Esophagus squamous epithelium (tissue), 5 donors: ENCODE measurements at regions not wholly inside any gene's neighbourhood (a gene's known extent, or its start where the extent isn't known, plus 50 kb on each side); places are given as distances from the start of the nearest gene placed in this dataset.
"Not testable (repeated sequence)": the region's sequence is repeated elsewhere in the genome, so short reads cannot be mapped to it uniquely, and the experiment has no call there.

Source experiments
- DNase-seq: peaks from one replicate; lab custom pipeline; 2025; lab: John Stamatoyannopoulos, UW
- H3K27ac ChIP-seq, 4 donors: fragments of 200-600 bp; sonication (generic); one replicate each; pipeline ENCODE4 v1.5.1; 2016 to 2019; ENCODE audit warnings: mild to moderate bottlenecking in 1 of 4
- H3K27me3 ChIP-seq, 4 donors: fragments of 200-600 bp; sonication (generic); 1 replicate in 3 of 4; 2 replicates in 1 of 4; pipeline versions ENCODE4 v1.5.1 to v1.6.0; 2017 to 2021; ENCODE audit warnings: antibody characterized with exemption in 1 of 4
- H3K36me3 ChIP-seq, 3 donors: fragments of 200-600 bp; sonication (generic); one replicate each; pipeline ENCODE4 v1.5.1; 2016 to 2019
- H3K4me1 ChIP-seq, 3 donors: fragments of 200-600 bp; sonication (generic); one replicate each; pipeline ENCODE4 v1.5.1; 2017 to 2019
- H3K4me3 ChIP-seq, 4 donors: fragments of 200-600 bp; sonication (generic); 1 replicate in 3 of 4; 2 replicates in 1 of 4; pipeline ENCODE4 v1.5.1; 2016 to 2019; ENCODE audit warnings: mild to moderate bottlenecking in 2 of 4, moderate library complexity in 1 of 4
- H3K9me3 ChIP-seq, 3 donors: fragments of 200-600 bp; sonication (generic); one replicate each; pipeline ENCODE4 v1.5.1; 2016 to 2019
- CTCF ChIP-seq, 6 experiments: fragments of 450-650 bp in 4 of 6; fragments of 200-600 bp in 2 of 6; sonication (generic) in 2 of 6; IDR thresholded peaks; one replicate each; pipeline ENCODE4 v1.5.1; 2016 to 2019; ENCODE audit warnings: antibody characterized with exemption in 6 of 6, mild to moderate bottlenecking in 4 of 6, moderate library complexity in 4 of 6
- POLR2A ChIP-seq, 4 donors: fragments of 450-650 bp; IDR thresholded peaks; one replicate each; pipeline ENCODE4 v1.6.1; 2017; ENCODE audit warnings: antibody characterized with exemption in 4 of 4, mild to moderate bottlenecking in 4 of 4, moderate library complexity in 3 of 4
- WGBS, 2 donors: methylation state at CpG; one replicate each; pipeline ENCODE4 v1.1.5; 2018; 5-methylcytosine and 5-hydroxymethylcytosine counted together
- intact Hi-C: fragments of 100-400 bp; cut with DNase I; formaldehyde crosslinking; loops from one replicate; pipeline ENCODE4 v1.15.0; 2022
- donor health status: DM: yes; HTN: yes; CAD: no.

- no peak for DNase-seq
- no peaks in the 10 kb centered on the region for H3K27me3 ChIP-seq
- H3K4me3 ChIP-seq = no peak overlapping the region
- intact Hi-C loops = no loop called here
- H3K9me3 ChIP-seq = no peaks in the 10 kb centered on the region
- H3K27ac ChIP-seq = no peak overlapping the region
- WGBS, 2 donors = 40 to 60% methylated on average over 1 of the region's 1 CpG
- TF ChIP-seq POLR2A (IDR thresholded peaks at IDR 0.05) (no peak), CTCF (IDR thresholded peaks at IDR 0.05) (no peak)
- no peaks in the 10 kb centered on the region for H3K4me1 ChIP-seq
- H3K36me3 ChIP-seq = no peaks in the 10 kb centered on the region
Observed at GRCh38 chrX:125577479-125577878, 257.8 kb downstream of the TEX13C start.

DNA sequence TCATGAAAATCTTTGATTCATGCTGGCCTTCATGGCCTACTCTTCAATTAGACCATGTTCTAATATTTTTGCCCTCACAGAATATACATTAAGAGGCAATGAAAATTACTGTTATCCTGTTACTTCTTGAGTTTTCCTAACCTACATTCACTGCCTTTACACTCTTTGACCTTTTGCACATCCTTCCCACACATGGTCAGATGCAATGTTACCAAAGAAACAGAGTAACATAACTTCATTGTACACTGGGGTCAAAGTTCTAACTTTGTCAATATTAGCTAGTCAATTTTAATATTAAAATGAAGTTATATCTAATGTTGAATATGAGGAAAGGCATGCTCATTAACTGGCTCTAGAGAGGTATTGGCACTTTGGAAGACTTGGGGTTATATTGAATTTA lies 284.8 kb downstream of the TEX13C start:
- Histone ChIP-seq H3K27ac (no peak overlapping the region), H3K4me1 (no peaks in the 10 kb centered on the region), H3K4me3 (no peak overlapping the region), H3K36me3 (no peaks in the 10 kb centered on the region), H3K9me3 (no peaks in the 10 kb centered on the region), H3K27me3 (no peaks in the 10 kb centered on the region)
- TF ChIP-seq POLR2A (IDR thresholded peaks at IDR 0.05) (no peak), CTCF (IDR thresholded peaks at IDR 0.05) (no peak)
- intact Hi-C loops = no loop called here
- no peak for DNase-seq

- 54 to 56% methylated on average over 2 of the region's 2 CpGs for WGBS, 2 donors
- no peaks in the 10 kb centered on the region for H3K9me3 ChIP-seq
- H3K4me3 ChIP-seq = no peak overlapping the region
- intact Hi-C loops = no loop called here
- H3K4me1 ChIP-seq = no peaks in the 10 kb centered on the region
- H3K27me3 ChIP-seq = no peaks in the 10 kb centered on the region
- TF ChIP-seq CTCF (IDR thresholded peaks at IDR 0.05) (no peak), POLR2A (IDR thresholded peaks at IDR 0.05) (no peak)
- DNase-seq = no peak
- H3K36me3 ChIP-seq = no peaks in the 10 kb centered on the region
- H3K27ac ChIP-seq = no peak overlapping the region
Observed at GRCh38 chrX:125605145-125605544, 285.5 kb downstream of the TEX13C start.

GRCh38 chrX:125614591-125615343 lies 295.1 kb downstream of the TEX13C start:
- H3K36me3 ChIP-seq, H3K9me3 ChIP-seq, H3K27me3 ChIP-seq, H3K4me1 ChIP-seq, intact Hi-C loops, H3K4me3 ChIP-seq, DNase-seq, H3K27ac ChIP-seq: not testable (repeated sequence)
- 87 to 95% methylated on average over 2 to 5 of the region's 29 CpGs for whole genome bisulfite sequencing, 2 donors

- intact Hi-C loops = no loop called here
- no peak overlapping the region for H3K27ac ChIP-seq
- H3K36me3 ChIP-seq = no peaks in the 10 kb centered on the region
- DNase-seq = no peak
- TF ChIP-seq CTCF (IDR thresholded peaks at IDR 0.05) = no peak
- no peak for TF ChIP-seq POLR2A (IDR thresholded peaks at IDR 0.05)
- no peaks in the 10 kb centered on the region for H3K4me1 ChIP-seq
- H3K27me3 ChIP-seq = no peaks in the 10 kb centered on the region
- H3K4me3 ChIP-seq = no peak overlapping the region
- no peaks in the 10 kb centered on the region for H3K9me3 ChIP-seq
- 85% methylated on average over 5 to 7 of the region's 7 CpGs for WGBS, 2 donors
Observed at GRCh38 chrX:125620715-125621587, 301.3 kb downstream of the TEX13C start.
